ENCODE measurements at regions not wholly inside any gene's neighbourhood (a gene's known extent, or its start where the extent isn't known, plus 50 kb on each side); places are given as distances from the start of the nearest gene placed in this dataset.

DNA sequence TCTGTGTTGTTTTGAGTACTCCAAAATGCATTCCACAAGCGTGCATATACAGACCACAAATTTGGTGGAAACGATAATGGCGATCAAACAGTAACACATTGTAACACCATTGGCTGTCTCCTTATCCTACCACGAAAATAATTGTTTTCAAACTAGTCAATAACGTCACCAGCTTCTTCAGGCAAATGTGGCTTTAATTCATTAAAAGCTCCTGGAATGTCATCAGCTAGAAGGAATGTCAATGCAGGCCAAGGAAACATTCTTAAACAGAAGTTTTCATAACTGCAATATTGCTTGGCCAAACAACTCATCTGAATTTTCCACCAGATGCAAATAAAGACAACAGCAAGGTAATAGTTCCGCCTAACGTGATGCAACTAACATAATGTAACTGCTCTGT lies 71.6 kb upstream of the XPA start:
- Mint-ChIP-seq H3K4me1 (no peaks in the 10 kb centered on the region), H3K27ac (no peak overlapping the region), H3K9me3 (no peaks in the 10 kb centered on the region), H3K27me3 (ENCODE audit: low read depth) (peaks cover 54% of the 10 kb centered on the region), H3K36me3 (ENCODE audit: low read depth) (no peaks in the 10 kb centered on the region), H3K4me3 (no peak overlapping the region)
- no peak for TF ChIP-seq CTCF (IDR thresholded peaks at IDR 0.05; ENCODE audit: unreplicated experiment in 3 of 3)

GRCh38 chr9:97769208-97769607 lies 72.1 kb upstream of the XPA start:
- Mint-ChIP-seq H3K36me3 (ENCODE audit: low read depth) (no peaks in the 10 kb centered on the region), H3K4me1 (no peaks in the 10 kb centered on the region), H3K27ac (no peak overlapping the region), H3K4me3 (no peak overlapping the region), H3K27me3 (ENCODE audit: low read depth) (peaks cover 59% of the 10 kb centered on the region), H3K9me3 (no peaks in the 10 kb centered on the region)
- TF ChIP-seq CTCF (IDR thresholded peaks at IDR 0.05; ENCODE audit: unreplicated experiment in 3 of 3), result no peak

DNA sequence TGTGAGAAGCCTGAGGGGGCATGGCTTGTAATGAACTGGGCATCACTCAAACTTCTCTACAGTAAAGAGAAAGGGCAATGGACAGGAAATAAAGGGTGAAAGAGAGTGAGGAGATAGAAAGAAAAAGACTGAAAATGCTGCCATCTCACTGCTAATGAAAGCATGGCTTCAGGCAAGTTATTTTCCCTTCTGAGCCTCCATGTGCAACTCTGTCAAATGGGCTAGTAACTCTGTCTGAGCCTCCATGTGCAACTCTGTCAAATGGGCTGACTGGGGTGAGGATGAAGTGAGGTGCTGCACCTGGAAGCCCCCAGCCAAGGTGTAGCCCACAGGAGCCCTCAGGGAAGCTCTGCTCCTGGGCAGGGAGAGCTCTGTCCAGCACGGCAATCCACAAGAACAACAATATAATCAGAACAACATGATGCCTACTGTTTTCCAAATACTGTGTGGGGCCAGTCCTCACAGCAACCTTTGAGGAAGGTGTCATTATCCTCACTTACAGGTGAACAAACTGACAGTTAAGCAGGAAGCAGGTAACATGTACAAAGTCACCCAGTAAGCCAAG lies 73.8 kb upstream of the XPA start:
- TF ChIP-seq CTCF (IDR thresholded peaks at IDR 0.05; ENCODE audit: unreplicated experiment in 3 of 3), result no peak
- H3K4me3 Mint-ChIP-seq, result no peak overlapping the region
- H3K36me3 Mint-ChIP-seq (ENCODE audit: low read depth), result no peaks in the 10 kb centered on the region
- H3K27ac Mint-ChIP-seq, result no peak overlapping the region
- no peaks in the 10 kb centered on the region for H3K4me1 Mint-ChIP-seq
- H3K9me3 Mint-ChIP-seq, result peaks cover under 1% of the 10 kb centered on the region
- H3K27me3 Mint-ChIP-seq (ENCODE audit: low read depth), result peaks cover 56% of the 10 kb centered on the region

GRCh38 chr9:97771641-97772040 lies 74.5 kb upstream of the XPA start:
- Mint-ChIP-seq H3K27ac (no peak overlapping the region), H3K4me3 (no peak overlapping the region), H3K9me3 (peaks cover 2% of the 10 kb centered on the region), H3K27me3 (ENCODE audit: low read depth) (peaks cover 49% of the 10 kb centered on the region), H3K36me3 (ENCODE audit: low read depth) (no peaks in the 10 kb centered on the region), H3K4me1 (no peaks in the 10 kb centered on the region)
- no peak for TF ChIP-seq CTCF (IDR thresholded peaks at IDR 0.05; ENCODE audit: unreplicated experiment in 3 of 3)

DNA sequence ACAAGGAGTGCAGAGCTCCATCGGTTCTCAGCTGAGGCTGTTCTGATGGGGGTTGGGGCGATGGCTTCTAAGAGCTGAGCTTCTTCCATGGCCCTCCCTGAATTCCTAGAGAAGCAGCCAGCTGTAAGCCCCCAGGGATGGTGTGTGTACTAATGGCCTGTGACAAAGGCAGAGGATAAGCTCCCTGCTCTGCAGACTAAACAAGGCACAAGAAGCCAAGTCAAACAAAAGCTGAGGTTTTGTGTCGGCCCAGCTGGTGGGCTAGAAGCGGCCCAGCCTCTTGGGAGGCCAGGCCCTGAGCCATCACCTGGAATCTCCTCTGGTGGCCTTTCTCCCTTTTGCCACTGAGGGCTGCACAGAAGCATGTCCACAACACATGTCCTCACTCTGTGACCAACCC lies 75.0 kb upstream of the XPA start:
- no peaks in the 10 kb centered on the region for H3K4me1 Mint-ChIP-seq
- TF ChIP-seq CTCF (IDR thresholded peaks at IDR 0.05; ENCODE audit: unreplicated experiment in 3 of 3), result no peak
- no peaks in the 10 kb centered on the region for H3K36me3 Mint-ChIP-seq (ENCODE audit: low read depth)
- peaks cover 3% of the 10 kb centered on the region for H3K9me3 Mint-ChIP-seq
- H3K27me3 Mint-ChIP-seq (ENCODE audit: low read depth), result peaks cover 50% of the 10 kb centered on the region
- H3K27ac Mint-ChIP-seq, result no peak overlapping the region
- H3K4me3 Mint-ChIP-seq, result no peak overlapping the region

DNA sequence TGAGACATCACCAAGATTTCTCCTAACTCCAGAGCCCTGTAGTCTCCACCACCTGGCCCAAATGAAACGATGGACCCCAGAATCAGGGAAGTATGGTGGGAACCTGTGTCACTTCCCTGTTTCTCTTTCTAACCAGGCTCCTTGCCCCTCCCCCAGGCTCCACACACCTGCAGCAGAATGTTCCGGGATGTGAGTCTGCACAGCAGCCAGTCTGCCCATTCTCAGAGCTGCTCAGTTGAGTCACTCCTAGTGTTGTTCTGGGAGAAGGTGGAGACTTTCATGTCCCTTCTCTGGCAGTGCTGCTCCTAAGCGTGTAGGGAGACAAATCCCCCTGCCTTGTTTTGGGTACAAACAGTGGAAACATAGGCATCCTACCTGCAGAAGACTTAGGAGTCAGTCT lies 76.0 kb upstream of the XPA start:
- Mint-ChIP-seq H3K4me1 (no peaks in the 10 kb centered on the region), H3K4me3 (no peak overlapping the region), H3K9me3 (peaks cover 10% of the 10 kb centered on the region), H3K27ac (no peak overlapping the region), H3K36me3 (ENCODE audit: low read depth) (no peaks in the 10 kb centered on the region), H3K27me3 (ENCODE audit: low read depth) (peaks cover 50% of the 10 kb centered on the region)
- no peak for TF ChIP-seq CTCF (IDR thresholded peaks at IDR 0.05; ENCODE audit: unreplicated experiment in 3 of 3)
